WTC11 (cell line): ENCODE measurements at regions not wholly inside any gene's neighbourhood (a gene's known extent, or its start where the extent isn't known, plus 50 kb on each side); places are given as distances from the start of the nearest gene placed in this dataset.

ENCODE experiments used
- ATAC-seq: fragments of 200-7000 bp; cut with Tn5 transposase; 2 replicates; pipeline ENCODE4 v1.10.0; 2021; ENCODE audit warnings: mild to moderate bottlenecking, moderate library complexity
- CTCF ChIA-PET: fragments of 300-600 bp; sonication (Branson Sonifier 250); formaldehyde crosslinking; loops from one replicate; lab custom pipeline; 2021; ENCODE audit warnings: antibody characterized with exemption; lab: Charles Lee
- POLR2A ChIA-PET: fragments of 350-600 bp; sonication (Branson Sonifier 250); formaldehyde crosslinking; loops from one replicate; lab custom pipeline; 2021; ENCODE audit warnings: antibody characterized with exemption; lab: Charles Lee
- DNase-seq: peaks from one replicate; pipeline ENCODE4 v3.0.0; 2021; ENCODE audit warnings: low spot score
- H3K27ac Mint-ChIP-seq: 2 replicates; pipeline ENCODE4 v1.8.0; 2021; ENCODE audit warnings: mixed read lengths
- H3K27me3 Mint-ChIP-seq: 2 replicates; pipeline ENCODE4 v1.8.0; 2021; ENCODE audit warnings: low read depth, mild to moderate bottlenecking, moderate library complexity, mixed read lengths
- H3K36me3 Mint-ChIP-seq: 2 replicates; pipeline ENCODE4 v1.8.0; 2021; ENCODE audit warnings: mixed read lengths
- H3K4me1 Mint-ChIP-seq: 2 replicates; pipeline ENCODE4 v1.8.0; 2022; ENCODE audit warnings: mixed read lengths
- H3K4me3 Mint-ChIP-seq: 2 replicates; pipeline ENCODE4 v1.8.0; 2021; ENCODE audit warnings: mild to moderate bottlenecking, moderate library complexity, mixed read lengths
- H3K9me3 Mint-ChIP-seq: 2 replicates; pipeline ENCODE4 v1.8.0; 2021; ENCODE audit warnings: mixed read lengths
- CBFB ChIP-seq: sonication (generic); formaldehyde crosslinking; IDR thresholded peaks from 2 replicates; pipeline ENCODE4 v1.8.1; 2022; ENCODE audit warnings: mild to moderate bottlenecking, low read depth, missing genetic modification reagents
- ELF4 ChIP-seq: sonication (generic); formaldehyde crosslinking; IDR thresholded peaks from 2 replicates; pipeline ENCODE4 v1.8.1; 2022; ENCODE audit warnings: low read depth, mild to moderate bottlenecking, moderate library complexity, missing genetic modification reagents
- ERG ChIP-seq: fragments of 250-450 bp; sonication (Bioruptor Pico); IDR thresholded peaks from 2 replicates; pipeline ENCODE4 v1.8.0; 2021; ENCODE audit warnings: mild to moderate bottlenecking
- HMGA2 ChIP-seq: fragments of 250-450 bp; sonication (Bioruptor Pico); IDR thresholded peaks from 2 replicates; pipeline ENCODE4 v1.4.0; 2021; ENCODE audit warnings: mild to moderate bottlenecking, moderate library complexity
- IRF2 ChIP-seq: sonication (generic); formaldehyde crosslinking; IDR thresholded peaks from 2 replicates; pipeline ENCODE4 v1.8.0; 2022; ENCODE audit warnings: low read depth, missing genetic modification reagents, borderline replicate concordance
- KAT7 ChIP-seq: sonication (generic); formaldehyde crosslinking; IDR thresholded peaks from 2 replicates; pipeline ENCODE4 v1.8.1; 2023; ENCODE audit warnings: missing genetic modification reagents, mild to moderate bottlenecking, borderline replicate concordance
- MAX ChIP-seq: sonication (generic); formaldehyde crosslinking; IDR thresholded peaks from 2 replicates; pipeline ENCODE4 v1.8.0; 2022; ENCODE audit warnings: mild to moderate bottlenecking, missing genetic modification reagents
- PRRX2 ChIP-seq: fragments of 250-450 bp; sonication (Bioruptor Pico); IDR thresholded peaks from 2 replicates; pipeline ENCODE4 v1.8.0; 2021; ENCODE audit warnings: mild to moderate bottlenecking
- SP1 ChIP-seq: sonication (generic); formaldehyde crosslinking; conservative IDR thresholded peaks from 2 replicates; pipeline ENCODE4 v1.8.1; 2022; ENCODE audit warnings: missing genetic modification reagents
- STAT6 ChIP-seq: sonication (generic); formaldehyde crosslinking; conservative IDR thresholded peaks from 2 replicates; pipeline ENCODE4 v1.8.1; 2023; ENCODE audit warnings: mild to moderate bottlenecking, low read depth, missing genetic modification reagents, moderate library complexity
- TEAD4 ChIP-seq: sonication (generic); formaldehyde crosslinking; IDR thresholded peaks from 2 replicates; pipeline ENCODE4 v1.8.0; 2022; ENCODE audit warnings: mild to moderate bottlenecking, missing genetic modification reagents
- USF2 ChIP-seq: sonication (generic); formaldehyde crosslinking; IDR thresholded peaks from 2 replicates; pipeline ENCODE4 v1.8.1; 2023; ENCODE audit warnings: mild to moderate bottlenecking, missing genetic modification reagents, moderate library complexity
- ZBTB43 ChIP-seq: sonication (generic); formaldehyde crosslinking; IDR thresholded peaks from 2 replicates; pipeline ENCODE4 v1.8.1; 2023; ENCODE audit warnings: mild to moderate bottlenecking, missing genetic modification reagents
- ZMAT4 ChIP-seq: fragments of 250-450 bp; sonication (Bioruptor Pico); IDR thresholded peaks from 2 replicates; pipeline ENCODE4 v1.9.0; 2021; ENCODE audit warnings: mild to moderate bottlenecking
- ZNF232 ChIP-seq: sonication (generic); formaldehyde crosslinking; IDR thresholded peaks from 2 replicates; pipeline ENCODE4 v1.8.0; 2022; ENCODE audit warnings: mild to moderate bottlenecking, missing genetic modification reagents
- ZNF425 ChIP-seq: fragments of 250-450 bp; sonication (Bioruptor Pico); conservative IDR thresholded peaks from 2 replicates; pipeline ENCODE4 v1.9.0; 2021; ENCODE audit warnings: mild to moderate bottlenecking
- ZNF532 ChIP-seq: fragments of 250-450 bp; sonication (Bioruptor Pico); IDR thresholded peaks from 2 replicates; pipeline ENCODE4 v1.9.0; 2021; ENCODE audit warnings: mild to moderate bottlenecking, borderline replicate concordance

GRCh38 chr21:25298512-25299491, 308.5 kb downstream of the MRPL39 start (continued):
- TF ChIP-seq CBFB (no peak), PRRX2 (CRISPR knock-in tag) (no peak), ELF4 (CRISPR knock-in tag) (no peak), ZBTB43 (CRISPR knock-in tag) (no peak), USF2 (CRISPR knock-in tag) (no peak), ZNF232 (CRISPR knock-in tag) (no peak)

- DNase-seq = no peak
- POLR2A ChIA-PET = no interaction called here
Measured at GRCh38 chr21:25297117-25297516, 310.2 kb downstream of the MRPL39 start.

More at GRCh38 chr21:25297117-25297516, 310.2 kb downstream of the MRPL39 start:
- no peak for ATAC-seq
- CTCF ChIA-PET = interaction anchor here (0.9 kb wide), 1 partner anchor 14 kb away, joined by 4 read pairs; no protein-coding TSS in a partner anchor
- Mint-ChIP-seq H3K4me1 (peaks cover 26% of the 10 kb centered on the region), H3K27me3 (no peaks in the 10 kb centered on the region), H3K9me3 (peaks cover 9% of the 10 kb centered on the region), H3K36me3 (no peaks in the 10 kb centered on the region)
- TF ChIP-seq ZNF532 (CRISPR knock-in tag) (no peak), ERG (no peak), MAX (no peak), STAT6 (no peak), ZNF425 (CRISPR knock-in tag) (no peak), CBFB (no peak), HMGA2 (no peak), IRF2 (no peak), ZMAT4 (CRISPR knock-in tag) (no peak), TEAD4 (CRISPR knock-in tag) (no peak), KAT7 (CRISPR knock-in tag) (no peak), SP1 (CRISPR knock-in tag) (no peak)
- TF ChIP-seq, all 79 proteins: peak for 0
- Mint-ChIP-seq H3K4me3 (no peak overlapping the region), H3K27ac (no peak overlapping the region)
